ENCODE measurements at regions not wholly inside any gene's neighbourhood (a gene's known extent, or its start where the extent isn't known, plus 50 kb on each side); places are given as distances from the start of the nearest gene placed in this dataset.
"Not testable (repeated sequence)": the region's sequence is repeated elsewhere in the genome, so short reads cannot be mapped to it uniquely, and the experiment has no call there.

- DNase-seq (ENCODE audit: low spot score), result no peak
Measured at GRCh38 chr5:100641833-100642232, 106.7 kb downstream of the FAM174A start.

DNA sequence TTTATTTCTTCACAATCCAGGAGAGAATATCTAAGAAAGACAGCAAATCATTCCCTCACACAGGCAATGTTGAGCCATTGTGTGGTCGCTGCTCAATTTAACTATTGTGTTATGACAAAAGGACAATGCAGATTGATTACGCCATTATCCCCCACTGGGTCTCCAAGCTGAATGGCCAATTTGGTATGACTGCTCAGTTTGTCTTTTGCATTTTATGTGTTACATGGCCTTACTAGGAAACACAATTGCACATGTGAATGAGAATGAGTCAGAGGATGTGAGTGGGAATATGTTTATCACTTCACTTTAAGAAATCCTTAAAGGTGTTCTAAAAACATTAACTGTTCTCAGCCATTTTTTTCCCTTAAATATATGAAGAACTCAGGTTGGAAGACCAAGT, 108.3 kb downstream of the FAM174A start:
- no peak for DNase-seq (ENCODE audit: low spot score)

DNA sequence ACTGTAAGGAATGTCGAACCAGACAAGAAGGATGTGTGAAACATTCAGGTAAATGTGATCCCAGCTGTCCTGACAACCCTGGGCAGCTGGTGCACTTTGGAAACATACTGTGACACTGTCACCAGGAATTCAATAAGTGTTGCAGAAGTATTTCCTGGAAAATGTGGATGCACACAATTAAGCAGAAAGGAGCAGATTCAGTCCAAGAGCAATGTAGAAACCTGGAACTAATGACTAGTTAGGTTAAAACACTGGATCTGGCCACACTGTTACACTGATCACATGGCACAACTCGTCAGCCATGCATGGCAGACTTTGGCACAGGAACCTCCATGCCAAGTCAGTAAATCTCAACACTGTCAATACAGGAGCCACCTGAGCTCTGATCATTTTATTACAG, 109.0 kb downstream of the FAM174A start:
- no peak for DNase-seq (ENCODE audit: low spot score)

DNA sequence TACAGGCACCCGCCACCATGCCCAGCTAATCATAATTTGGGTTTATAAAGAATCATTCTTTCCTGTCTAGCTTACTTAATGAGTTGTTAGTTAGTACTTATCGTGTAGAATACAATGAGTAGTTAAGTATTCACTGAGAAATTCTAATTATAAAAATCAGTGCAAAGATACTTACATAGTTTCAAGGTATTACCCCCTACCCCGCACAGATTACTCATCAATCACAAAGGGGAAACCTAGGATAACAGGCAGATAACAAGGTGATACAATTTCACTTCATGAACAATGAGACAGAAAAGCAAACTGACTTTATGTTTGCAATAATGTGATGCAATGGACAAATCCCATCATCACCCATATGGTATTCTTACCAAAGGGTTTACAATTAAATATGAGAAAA, 109.6 kb downstream of the FAM174A start:
- no peak for DNase-seq (ENCODE audit: low spot score)

GRCh38 chr5:100646011-100646410, 110.8 kb downstream of the FAM174A start:
- DNase-seq (ENCODE audit: low spot score), result no peak

DNA sequence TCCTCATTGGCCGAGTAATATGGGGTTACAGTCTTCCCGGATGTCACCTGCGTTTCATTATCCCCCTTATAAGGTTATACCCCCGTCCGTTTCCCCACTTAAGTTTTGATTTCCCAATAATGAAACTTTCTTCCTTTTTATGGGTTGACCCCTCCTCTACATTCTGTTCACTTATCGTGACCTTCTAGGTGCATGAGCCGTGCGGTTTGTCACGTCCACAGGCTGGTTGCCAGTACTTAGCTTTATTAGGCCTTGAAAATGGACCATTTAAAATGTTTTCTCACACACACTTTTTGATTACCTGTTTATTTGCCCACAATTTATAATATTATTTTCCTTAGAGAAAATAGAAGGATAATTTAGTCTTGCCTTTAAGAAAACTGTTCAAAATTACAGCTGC, 111.5 kb downstream of the FAM174A start:
- no peak for DNase-seq (ENCODE audit: low spot score)

DNA sequence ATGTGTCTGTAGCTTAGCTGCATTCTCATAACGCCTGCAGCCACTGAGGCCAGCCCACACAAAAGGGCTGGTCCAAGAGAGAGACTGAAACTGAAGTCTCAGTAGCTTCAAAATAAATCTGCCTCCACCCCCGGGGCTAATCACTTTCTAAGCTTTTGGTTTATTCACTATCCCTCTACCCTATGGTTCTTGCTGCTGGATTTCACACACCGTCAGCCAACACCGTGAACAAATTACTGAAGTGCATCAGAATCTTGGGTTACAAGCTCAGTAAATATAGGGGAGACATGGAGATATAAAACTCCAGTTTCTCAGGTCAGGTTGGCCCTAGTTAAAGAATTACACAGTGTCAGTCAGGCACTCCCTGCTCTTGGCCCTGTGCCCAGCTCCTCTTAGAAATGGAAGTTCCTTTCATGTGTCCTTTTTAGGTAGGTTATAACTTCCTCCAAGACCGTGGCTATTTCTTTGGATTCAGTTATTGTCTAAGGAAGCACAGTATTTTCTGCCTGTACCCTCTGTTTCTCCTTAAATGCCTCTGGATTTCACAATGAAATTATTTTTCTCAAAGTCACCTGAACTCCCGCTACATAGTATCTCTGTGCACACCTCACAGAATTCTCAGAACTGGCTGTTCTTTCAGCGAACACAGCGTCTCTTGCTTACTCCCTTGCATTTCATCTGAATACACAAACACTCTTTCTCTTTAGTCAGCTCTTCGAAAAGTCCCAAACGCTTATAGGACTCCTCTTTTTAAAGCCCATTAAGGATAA, 112.5 kb downstream of the FAM174A start:
- DNase-seq (ENCODE audit: low spot score), result no peak

DNA sequence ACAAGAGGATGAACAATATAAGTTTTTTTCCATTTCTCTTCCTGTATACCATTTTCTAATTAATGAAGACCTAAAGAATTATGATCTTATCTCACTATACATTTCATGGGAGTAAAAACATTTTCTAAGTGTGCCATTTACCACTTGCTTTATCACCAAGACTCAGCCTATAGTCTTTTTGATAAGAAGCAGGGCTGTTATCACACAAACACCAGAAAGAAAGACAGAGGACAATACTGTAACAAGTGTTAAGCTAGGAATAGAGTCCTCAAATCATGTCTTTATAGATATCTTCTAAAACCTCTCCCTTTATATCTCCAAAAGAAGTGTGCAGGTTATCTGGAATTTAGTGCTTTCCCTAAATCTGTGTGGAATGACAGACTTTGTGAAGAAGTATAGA, 119.7 kb downstream of the FAM174A start:
- DNase-seq (ENCODE audit: low spot score), result no peak

DNA sequence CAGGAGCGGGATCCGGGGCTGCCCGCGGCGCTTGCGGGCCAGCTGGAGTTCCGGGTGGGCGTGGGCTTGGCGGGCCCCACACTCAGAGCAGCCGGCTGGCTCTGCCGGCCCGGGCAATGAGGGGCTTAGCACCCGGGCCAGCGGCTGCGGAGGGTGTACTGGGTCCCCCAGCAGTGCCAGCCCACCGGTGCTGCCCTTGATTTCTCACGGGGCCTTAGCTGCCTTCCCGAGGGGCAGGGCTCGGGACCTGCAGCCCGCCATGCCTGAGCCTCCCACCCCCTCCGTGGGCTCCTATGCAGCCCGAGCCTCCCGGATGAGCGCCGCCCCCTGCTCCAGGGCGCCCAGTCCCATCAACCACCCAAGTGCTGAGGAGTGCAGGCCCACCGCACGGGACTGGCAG, 121.6 kb downstream of the FAM174A start:
- DNase-seq (ENCODE audit: low spot score), result not testable (repeated sequence)

GRCh38 chr5:100659080-100659795, 124.1 kb downstream of the FAM174A start:
- no peak for DNase-seq (ENCODE audit: low spot score)

- DNase-seq (ENCODE audit: low spot score), result no peak
Measured at GRCh38 chr5:100664140-100664539, 129.0 kb downstream of the FAM174A start.

GRCh38 chr5:100667161-100667630, 132.0 kb downstream of the FAM174A start:
- DNase-seq (ENCODE audit: low spot score), result no peak

GRCh38 chr5:100668511-100668910, 133.3 kb downstream of the FAM174A start:
- DNase-seq (ENCODE audit: low spot score), result no peak

- DNase-seq (ENCODE audit: low spot score), result no peak
Measured at GRCh38 chr5:100676817-100677631, 141.8 kb downstream of the FAM174A start.

DNA sequence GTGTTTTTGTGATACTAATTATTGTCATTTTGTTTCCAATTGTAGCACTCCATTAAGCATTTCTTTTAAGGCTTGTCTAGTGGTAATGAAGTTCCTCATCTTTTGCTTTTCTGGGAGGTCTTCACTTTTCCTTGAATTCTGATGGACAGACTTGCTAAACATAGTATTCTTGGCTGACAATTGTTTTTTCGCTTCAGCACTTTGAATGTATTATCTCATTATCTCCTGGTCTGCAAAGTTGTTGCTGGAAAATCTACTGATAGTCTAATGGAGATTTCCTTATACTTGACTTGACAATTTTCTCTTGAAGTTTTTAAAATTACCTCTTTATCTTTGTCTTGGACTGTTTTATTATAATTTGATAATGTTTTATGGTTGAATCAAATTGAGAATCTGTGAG, 147.5 kb downstream of the FAM174A start:
- DNase-seq (ENCODE audit: low spot score), result no peak

- peak; percentile 6 for DNase-seq (ENCODE audit: low spot score)
Measured at GRCh38 chr5:100683881-100684280, 148.7 kb downstream of the FAM174A start.

- DNase-seq (ENCODE audit: low spot score), result not testable (repeated sequence)
Measured at GRCh38 chr5:100685122-100685521, 149.9 kb downstream of the FAM174A start.

DNA sequence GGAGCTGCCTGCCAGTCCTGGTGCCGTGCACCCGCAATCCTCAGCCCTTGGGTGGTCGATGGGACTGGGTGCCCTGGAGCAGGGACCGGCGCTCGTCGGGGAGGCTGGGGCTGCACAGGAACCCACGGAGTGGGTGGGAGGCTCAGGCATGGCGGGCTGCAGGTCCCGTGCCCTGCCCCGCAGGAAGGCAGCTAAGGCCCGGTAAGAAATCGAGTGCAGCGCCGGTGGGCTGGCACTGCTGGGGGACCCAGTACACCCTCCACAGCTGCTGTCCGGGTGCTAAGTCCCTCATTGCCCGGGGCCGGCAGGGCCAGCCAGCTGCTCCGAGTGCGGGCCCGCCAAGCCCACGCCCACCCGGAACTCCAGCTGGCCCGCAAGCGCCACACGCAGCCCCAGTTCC, 153.7 kb downstream of the FAM174A start:
- DNase-seq (ENCODE audit: low spot score), result not testable (repeated sequence)

DNA sequence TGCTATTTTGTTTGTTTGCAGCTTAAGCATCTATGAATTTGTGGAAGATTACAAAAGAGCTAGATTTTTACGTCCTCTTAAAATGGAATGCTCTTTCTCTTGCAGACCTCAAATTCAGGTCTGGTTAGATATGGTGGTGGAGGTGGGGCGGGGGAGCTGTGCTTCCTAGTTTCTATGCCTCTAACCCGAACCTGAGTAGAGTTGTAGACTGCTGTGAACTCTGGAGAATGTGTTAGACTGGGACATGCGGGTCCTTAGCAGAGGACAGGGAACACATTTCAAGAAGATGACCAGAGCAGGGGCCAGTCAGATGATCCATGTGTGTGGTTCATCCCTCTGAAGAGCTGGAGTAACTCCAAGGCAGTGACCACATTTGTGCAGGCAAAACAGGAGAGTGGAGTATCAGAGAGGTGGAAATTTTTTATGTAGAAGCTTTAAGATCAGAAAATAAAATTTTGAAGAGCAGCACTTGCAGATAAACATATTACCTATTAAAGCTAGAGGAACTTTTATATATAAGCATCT, 154.9 kb downstream of the FAM174A start:
- no peak for DNase-seq (ENCODE audit: low spot score)

GRCh38 chr5:100691085-100691484, 155.9 kb downstream of the FAM174A start:
- no peak for DNase-seq (ENCODE audit: low spot score)

DNA sequence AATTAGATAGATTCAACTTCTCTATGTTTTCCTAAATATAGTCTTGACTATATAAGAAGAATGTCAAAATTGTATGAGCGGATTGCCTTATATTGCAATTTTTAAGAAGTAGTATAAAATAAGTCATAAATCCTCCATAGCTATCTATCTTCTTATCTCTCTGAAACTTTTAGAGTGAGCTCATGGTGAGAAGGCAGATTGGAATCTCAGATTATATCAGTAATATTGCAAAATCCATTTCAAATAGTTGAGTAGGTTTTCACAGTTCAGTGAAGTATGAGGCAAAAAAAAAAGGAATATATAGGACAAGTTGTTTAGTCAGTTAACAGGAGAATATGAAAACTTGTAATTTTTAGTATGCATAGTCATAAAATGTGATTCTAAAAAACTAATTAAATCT, 156.4 kb downstream of the FAM174A start:
- no peak for DNase-seq (ENCODE audit: low spot score)

GRCh38 chr5:100693481-100693880, 158.3 kb downstream of the FAM174A start:
- DNase-seq (ENCODE audit: low spot score), result no peak

Measured in D341Med (cell line).